AG09309 (cell line): ENCODE measurements at regions not wholly inside any gene's neighbourhood (a gene's known extent, or its start where the extent isn't known, plus 50 kb on each side); places are given as distances from the start of the nearest gene placed in this dataset.

Experiments
- DNase-seq: peaks from one replicate; pipeline ENCODE4 v3.0.0-alpha.2; 2010; ENCODE audit warnings: low read depth
- H3K4me3 ChIP-seq: 2 replicates; pipeline ENCODE4 v1.5.1; 2011; ENCODE audit warnings: mild to moderate bottlenecking, low read depth, low read length, moderate library complexity; ENCODE audit not compliant: control insufficient read depth
- CTCF ChIP-seq: IDR thresholded peaks from 2 replicates; pipeline ENCODE4 v1.5.1; 2011; ENCODE audit warnings: mild to moderate bottlenecking, low read depth, low read length, inconsistent platforms; ENCODE audit not compliant: insufficient read depth, control insufficient read depth; ENCODE audit errors: missing control alignments

GRCh38 chr15:77853910-77854309, 221.2 kb upstream of the LINGO1 start:
- DNase-seq = no peak
- H3K4me3 ChIP-seq = no peak overlapping the region
- TF ChIP-seq CTCF = no peak

GRCh38 chr15:77853008-77853328, 220.3 kb upstream of the LINGO1 start:
- no peak overlapping the region for H3K4me3 ChIP-seq
- TF ChIP-seq CTCF = no peak
- no peak for DNase-seq

- H3K4me3 ChIP-seq = no peak overlapping the region
- DNase-seq = no peak
- no peak for TF ChIP-seq CTCF
Measured at GRCh38 chr15:77852241-77853007, 219.7 kb upstream of the LINGO1 start.

GRCh38 chr15:77851691-77852090, 219.0 kb upstream of the LINGO1 start:
- TF ChIP-seq CTCF = no peak
- DNase-seq = no peak
- no peak overlapping the region for H3K4me3 ChIP-seq

- TF ChIP-seq CTCF = no peak
- H3K4me3 ChIP-seq = no peak overlapping the region
Measured at GRCh38 chr15:77851086-77851485, 218.4 kb upstream of the LINGO1 start.

GRCh38 chr15:77846986-77847385, 214.3 kb upstream of the LINGO1 start:
- DNase-seq = no peak
- TF ChIP-seq CTCF = no peak
- H3K4me3 ChIP-seq = no peak overlapping the region

More at GRCh38 chr15:77851086-77851485, 218.4 kb upstream of the LINGO1 start:
- DNase-seq = no peak
